Astrocyte of the cerebellum (primary cell): ENCODE measurements at regions not wholly inside any gene's neighbourhood (a gene's known extent, or its start where the extent isn't known, plus 50 kb on each side); places are given as distances from the start of the nearest gene placed in this dataset.

Experiments used
- DNase-seq: peaks from one replicate; pipeline ENCODE4 v3.0.0-alpha.2; 2011; ENCODE audit warnings: low read depth
- H3K4me3 ChIP-seq: 2 replicates; pipeline ENCODE4 v1.5.1; 2011; ENCODE audit warnings: mild to moderate bottlenecking, low read depth, low read length, moderate library complexity
- in situ Hi-C: cut with HindIII; loops from 2 replicates; pipeline ENCODE4 v1.10.0; 2017; ENCODE audit warnings: low sequenced_read_pairs
- TF ChIP-seq, protein P1 (sequence below): IDR thresholded peaks from 2 replicates; pipeline ENCODE4 v1.5.1; 2012; ENCODE audit warnings: low read length, low read depth, moderate library complexity, mild to moderate bottlenecking; ENCODE audit errors: missing control alignments

DNA sequence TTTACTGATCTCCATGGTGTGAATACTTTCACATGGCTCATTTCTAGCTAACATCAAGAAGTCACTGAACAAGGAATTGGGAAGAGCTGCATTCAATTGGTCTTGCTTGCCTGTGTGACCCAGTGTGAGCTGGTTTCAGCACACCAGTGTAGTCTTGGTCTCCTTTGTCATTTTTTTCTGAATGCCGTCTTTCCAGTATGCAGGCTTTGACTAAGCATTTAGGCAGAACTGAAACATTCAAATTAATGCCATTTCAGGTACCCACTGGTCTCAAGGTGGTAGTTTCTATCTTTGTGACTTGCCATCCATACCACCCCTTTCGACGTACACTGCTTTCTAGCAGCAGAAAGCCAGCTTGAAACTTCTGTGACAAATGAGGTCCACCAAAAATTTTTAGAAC, 550.5 kb upstream of the BOD1L1 start:
- H3K4me3 ChIP-seq: no peak overlapping the region

DNA sequence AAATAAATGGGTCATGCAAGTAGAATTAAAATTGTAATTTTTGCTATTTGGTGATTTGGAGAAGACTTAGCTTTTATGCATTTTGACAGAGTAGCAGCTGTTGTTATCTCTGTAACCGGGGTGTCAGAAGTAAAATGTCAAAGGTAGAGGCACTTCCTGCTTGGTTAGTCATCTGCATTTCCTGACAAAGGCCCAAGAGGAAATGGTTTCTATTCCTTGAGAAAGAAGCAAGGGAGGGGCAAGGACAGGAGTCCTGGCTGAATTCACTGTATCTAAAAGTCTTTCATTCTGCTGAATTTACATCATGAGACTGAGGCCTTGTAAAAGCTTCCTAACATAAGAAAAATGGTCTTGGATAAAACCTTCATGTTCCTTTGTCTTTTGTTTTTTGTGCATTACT, 550.9 kb upstream of the BOD1L1 start:
- no peak overlapping the region for H3K4me3 ChIP-seq
- DNase-seq: no peak
- TF ChIP-seq, protein P1, sequence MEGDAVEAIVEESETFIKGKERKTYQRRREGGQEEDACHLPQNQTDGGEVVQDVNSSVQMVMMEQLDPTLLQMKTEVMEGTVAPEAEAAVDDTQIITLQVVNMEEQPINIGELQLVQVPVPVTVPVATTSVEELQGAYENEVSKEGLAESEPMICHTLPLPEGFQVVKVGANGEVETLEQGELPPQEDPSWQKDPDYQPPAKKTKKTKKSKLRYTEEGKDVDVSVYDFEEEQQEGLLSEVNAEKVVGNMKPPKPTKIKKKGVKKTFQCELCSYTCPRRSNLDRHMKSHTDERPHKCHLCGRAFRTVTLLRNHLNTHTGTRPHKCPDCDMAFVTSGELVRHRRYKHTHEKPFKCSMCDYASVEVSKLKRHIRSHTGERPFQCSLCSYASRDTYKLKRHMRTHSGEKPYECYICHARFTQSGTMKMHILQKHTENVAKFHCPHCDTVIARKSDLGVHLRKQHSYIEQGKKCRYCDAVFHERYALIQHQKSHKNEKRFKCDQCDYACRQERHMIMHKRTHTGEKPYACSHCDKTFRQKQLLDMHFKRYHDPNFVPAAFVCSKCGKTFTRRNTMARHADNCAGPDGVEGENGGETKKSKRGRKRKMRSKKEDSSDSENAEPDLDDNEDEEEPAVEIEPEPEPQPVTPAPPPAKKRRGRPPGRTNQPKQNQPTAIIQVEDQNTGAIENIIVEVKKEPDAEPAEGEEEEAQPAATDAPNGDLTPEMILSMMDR: no peak
- in situ Hi-C loops: loop anchor here (25.0 kb wide), 1 partner anchor 516 kb away; no protein-coding TSS in a partner anchor

More for the DNA sequence above, 550.5 kb upstream of the BOD1L1 start:
- no peak for DNase-seq
- TF ChIP-seq, protein P1: no peak
- in situ Hi-C loops: loop anchor here (25.0 kb wide), 1 partner anchor 516 kb away; no protein-coding TSS in a partner anchor

DNA sequence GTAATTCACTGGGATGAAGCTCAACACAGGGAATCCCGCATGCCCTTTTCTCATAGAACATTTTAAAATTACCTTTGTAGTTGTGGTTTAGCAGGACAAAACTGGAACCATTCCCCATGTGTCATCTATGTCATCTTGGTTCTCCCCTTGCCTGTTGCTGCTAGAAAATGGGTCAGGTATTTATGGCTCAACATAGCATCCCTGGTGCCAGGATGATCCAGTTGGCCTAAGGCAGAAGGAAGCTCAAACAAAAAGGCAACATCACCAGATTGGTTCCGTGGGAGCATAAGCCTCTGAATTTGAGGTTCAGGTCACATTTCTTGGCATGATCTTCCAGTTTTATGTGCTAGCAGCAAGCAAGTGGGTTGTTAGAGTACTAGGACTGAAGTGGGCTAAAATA, 552.6 kb upstream of the BOD1L1 start:
- no peak for DNase-seq
- in situ Hi-C loops: loop anchor here (25.0 kb wide), 1 partner anchor 518 kb away; no protein-coding TSS in a partner anchor
- H3K4me3 ChIP-seq: no peak overlapping the region
- TF ChIP-seq, protein P1: no peak

DNA sequence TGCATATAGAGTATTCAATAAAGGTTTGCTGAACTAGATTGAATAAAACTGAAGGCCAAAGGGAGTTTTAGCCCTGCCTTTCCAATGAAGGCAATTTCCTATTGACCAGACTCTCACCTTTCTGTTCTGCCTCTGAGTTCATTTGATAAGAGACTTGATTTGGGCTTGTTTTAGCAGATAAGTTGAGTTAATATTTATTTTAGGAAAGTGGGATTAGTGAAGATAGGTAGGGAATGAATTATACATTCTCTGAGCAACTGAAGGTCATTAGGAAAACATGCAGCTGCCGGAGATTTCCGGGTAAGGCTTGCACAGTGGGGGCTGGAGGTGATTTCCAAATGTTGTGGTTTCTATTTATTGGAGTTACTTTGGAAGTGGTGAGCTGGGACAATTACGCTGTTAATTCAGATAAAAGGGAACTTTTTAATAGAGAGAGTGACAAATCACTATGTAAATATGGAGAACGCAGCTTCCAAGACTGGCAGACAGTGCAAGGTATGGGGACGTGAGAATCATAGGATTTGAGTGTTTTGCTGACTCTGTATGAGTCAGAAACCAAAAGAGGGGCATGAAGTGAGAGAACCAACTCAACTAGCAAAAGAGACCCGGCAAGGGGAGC, 553.6 kb upstream of the BOD1L1 start:
- H3K4me3 ChIP-seq: no peak overlapping the region
- TF ChIP-seq, protein P1: no peak
- in situ Hi-C loops: loop anchor here (25.0 kb wide), 1 partner anchor 519 kb away; no protein-coding TSS in a partner anchor
- no peak for DNase-seq

DNA sequence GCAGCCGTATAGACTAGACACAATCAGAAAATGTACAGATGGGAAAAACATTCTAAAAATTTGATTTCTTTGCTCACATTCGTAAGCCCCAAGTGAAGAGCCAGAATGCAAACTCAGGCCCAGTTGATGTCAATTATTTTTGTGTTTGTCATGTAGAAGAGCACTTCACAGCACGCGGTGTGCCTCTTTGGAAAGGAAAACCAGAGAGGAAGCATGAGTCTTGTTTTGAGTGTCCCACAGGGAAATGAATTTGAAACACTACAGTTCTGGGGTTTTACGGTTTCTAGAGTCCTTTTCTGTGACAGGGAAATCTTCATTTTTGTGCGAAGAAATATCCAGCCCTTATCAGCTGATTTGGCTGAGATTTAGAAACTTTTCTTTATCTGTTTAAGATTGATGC, 554.6 kb upstream of the BOD1L1 start:
- in situ Hi-C loops: loop anchor here (25.0 kb wide), 1 partner anchor 520 kb away; no protein-coding TSS in a partner anchor
- TF ChIP-seq, protein P1: no peak
- no peak for DNase-seq
- H3K4me3 ChIP-seq: no peak overlapping the region

DNA sequence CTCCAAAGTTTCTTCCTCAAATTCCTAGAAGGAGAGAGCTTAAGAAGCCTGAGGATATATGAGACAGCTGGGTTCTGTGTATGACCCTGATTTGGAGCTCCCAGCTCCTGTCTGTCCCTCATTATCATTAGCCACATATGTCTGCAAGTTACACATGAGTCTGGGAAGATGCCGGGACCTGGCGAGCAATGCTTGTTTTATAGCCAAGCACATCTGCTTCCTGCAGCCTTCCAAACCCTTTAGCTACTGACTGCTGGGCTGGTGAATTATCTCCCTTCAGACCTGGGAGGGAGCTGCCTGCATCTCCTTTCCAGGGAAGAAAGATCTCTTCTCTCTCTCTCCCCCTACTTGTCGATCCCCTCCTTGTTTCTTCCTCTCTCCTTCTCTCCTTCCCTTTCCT, 556.7 kb upstream of the BOD1L1 start:
- in situ Hi-C loops: loop anchor here (25.0 kb wide), 1 partner anchor 522 kb away; no protein-coding TSS in a partner anchor
- DNase-seq: no peak
- no peak overlapping the region for H3K4me3 ChIP-seq
- TF ChIP-seq, protein P1: no peak
